GM13977 (cell line): ENCODE measurements at regions not wholly inside any gene's neighbourhood (a gene's known extent, or its start where the extent isn't known, plus 50 kb on each side); places are given as distances from the start of the nearest gene placed in this dataset.

Source experiments
- DNase-seq: peaks from one replicate; pipeline ENCODE4 v3.0.0; 2012; ENCODE audit warnings: low spot score
- CTCF ChIP-seq: IDR thresholded peaks from 2 replicates; pipeline ENCODE4 v1.5.1; 2012; ENCODE audit warnings: mild to moderate bottlenecking, control low read depth; ENCODE audit not compliant: insufficient read depth; ENCODE audit errors: extremely low read depth, missing control alignments
- in situ Hi-C: fragments of 300-500 bp; cut with MboI; formaldehyde crosslinking; loops from one replicate; pipeline ENCODE4 v1.12.0; 2022; ENCODE audit warnings: low sequenced_read_pairs, low pct_unique_long_range_greater_than_20kb, mixed read lengths, inconsistent platforms; ENCODE audit not compliant: unreplicated experiment

- in situ Hi-C loops = no loop called here
- TF ChIP-seq CTCF = no peak
- no peak for DNase-seq
These were observed 123.1 kb upstream of the FREM2 start for GRCh38 chr13:38563739-38564138.

GRCh38 chr13:38564256-38565150, 122.4 kb upstream of the FREM2 start:
- no peak for TF ChIP-seq CTCF
- in situ Hi-C loops = no loop called here
- no peak for DNase-seq

GRCh38 chr13:38566023-38566422, 120.9 kb upstream of the FREM2 start:
- DNase-seq = no peak
- in situ Hi-C loops = no loop called here
- no peak for TF ChIP-seq CTCF

- in situ Hi-C loops = no loop called here
- TF ChIP-seq CTCF = no peak
- no peak for DNase-seq
These were observed 120.4 kb upstream of the FREM2 start for GRCh38 chr13:38566519-38566918.

GRCh38 chr13:38570706-38571105, 116.2 kb upstream of the FREM2 start:
- no peak for DNase-seq
- in situ Hi-C loops = no loop called here

GRCh38 chr13:38575427-38575826, 111.5 kb upstream of the FREM2 start:
- DNase-seq = no peak
- no peak for TF ChIP-seq CTCF
- in situ Hi-C loops = no loop called here

More at GRCh38 chr13:38570706-38571105, 116.2 kb upstream of the FREM2 start:
- no peak for TF ChIP-seq CTCF

GRCh38 chr13:38577048-38577447, 109.8 kb upstream of the FREM2 start:
- DNase-seq = no peak
- in situ Hi-C loops = no loop called here
- TF ChIP-seq CTCF = no peak
